ENCODE measurements at regions not wholly inside any gene's neighbourhood (a gene's known extent, or its start where the extent isn't known, plus 50 kb on each side); places are given as distances from the start of the nearest gene placed in this dataset.

DNA sequence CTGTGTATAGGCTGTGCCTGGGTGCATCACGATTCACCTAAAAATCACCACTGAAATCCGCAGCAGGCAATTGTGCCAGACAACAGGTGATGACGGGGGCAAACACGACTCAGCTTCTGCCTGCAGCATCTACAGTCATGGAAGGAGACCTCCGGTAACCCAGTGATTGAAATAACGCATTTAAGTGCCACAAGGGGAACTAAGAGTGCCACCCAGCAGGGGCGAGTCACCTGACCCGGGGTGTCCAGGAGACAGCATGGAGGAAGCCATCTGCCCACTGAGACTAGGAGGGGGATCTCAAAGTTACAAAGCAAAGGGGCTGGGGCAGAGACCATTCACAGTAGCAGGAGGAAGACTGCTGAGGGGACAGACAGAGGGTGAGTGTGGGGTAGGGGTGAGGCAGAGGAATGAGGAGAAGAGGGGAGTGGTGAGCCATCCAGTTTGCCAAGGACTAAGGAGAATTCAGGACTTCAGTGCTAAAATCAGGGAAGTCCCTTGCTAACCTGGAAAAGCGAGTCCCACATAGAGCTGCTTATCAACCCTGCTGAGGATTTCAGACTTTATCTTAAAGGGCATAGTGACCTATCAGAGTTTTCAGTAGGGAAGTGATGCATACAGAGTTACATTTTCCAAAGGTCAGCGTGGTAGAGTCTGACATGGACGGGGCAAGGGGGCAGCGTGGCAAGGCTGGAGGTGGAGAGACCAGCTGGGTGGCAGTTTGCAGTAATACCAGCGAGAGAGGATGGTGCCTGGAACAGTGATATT, 256.7 kb upstream of the HES1 start:
- TF ChIP-seq, protein P1, sequence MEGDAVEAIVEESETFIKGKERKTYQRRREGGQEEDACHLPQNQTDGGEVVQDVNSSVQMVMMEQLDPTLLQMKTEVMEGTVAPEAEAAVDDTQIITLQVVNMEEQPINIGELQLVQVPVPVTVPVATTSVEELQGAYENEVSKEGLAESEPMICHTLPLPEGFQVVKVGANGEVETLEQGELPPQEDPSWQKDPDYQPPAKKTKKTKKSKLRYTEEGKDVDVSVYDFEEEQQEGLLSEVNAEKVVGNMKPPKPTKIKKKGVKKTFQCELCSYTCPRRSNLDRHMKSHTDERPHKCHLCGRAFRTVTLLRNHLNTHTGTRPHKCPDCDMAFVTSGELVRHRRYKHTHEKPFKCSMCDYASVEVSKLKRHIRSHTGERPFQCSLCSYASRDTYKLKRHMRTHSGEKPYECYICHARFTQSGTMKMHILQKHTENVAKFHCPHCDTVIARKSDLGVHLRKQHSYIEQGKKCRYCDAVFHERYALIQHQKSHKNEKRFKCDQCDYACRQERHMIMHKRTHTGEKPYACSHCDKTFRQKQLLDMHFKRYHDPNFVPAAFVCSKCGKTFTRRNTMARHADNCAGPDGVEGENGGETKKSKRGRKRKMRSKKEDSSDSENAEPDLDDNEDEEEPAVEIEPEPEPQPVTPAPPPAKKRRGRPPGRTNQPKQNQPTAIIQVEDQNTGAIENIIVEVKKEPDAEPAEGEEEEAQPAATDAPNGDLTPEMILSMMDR (IDR thresholded peaks at IDR 0.05): no peak
- TF ChIP-seq POLR2A (IDR thresholded peaks at IDR 0.05) (no peak), POLR2AphosphoS5 (IDR thresholded peaks at IDR 0.05) (no peak)

All from prostate gland (tissue), 2 donors.